ENCODE measurements at regions not wholly inside any gene's neighbourhood (a gene's known extent, or its start where the extent isn't known, plus 50 kb on each side); places are given as distances from the start of the nearest gene placed in this dataset.

DNA sequence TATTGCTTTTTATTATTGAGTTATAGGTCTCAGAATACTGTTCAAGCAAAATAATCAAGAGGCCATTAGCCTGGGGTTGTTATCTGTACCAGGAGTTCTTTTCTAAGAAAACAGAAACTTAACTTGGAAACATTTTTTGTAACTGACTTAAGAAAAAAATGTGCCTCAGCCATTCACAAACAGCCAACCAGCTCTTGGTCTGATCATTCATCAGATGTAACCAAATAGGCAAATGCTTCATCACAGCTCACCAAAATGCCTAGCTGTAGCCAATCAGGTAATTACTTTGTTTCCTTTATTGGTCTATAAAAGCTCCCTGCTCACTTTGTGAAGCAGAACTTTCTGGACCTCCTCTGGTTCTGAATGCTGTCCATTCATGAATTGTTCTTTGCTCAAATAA is 387.7 kb downstream of the FAT4 start:
- TF ChIP-seq, protein P1, sequence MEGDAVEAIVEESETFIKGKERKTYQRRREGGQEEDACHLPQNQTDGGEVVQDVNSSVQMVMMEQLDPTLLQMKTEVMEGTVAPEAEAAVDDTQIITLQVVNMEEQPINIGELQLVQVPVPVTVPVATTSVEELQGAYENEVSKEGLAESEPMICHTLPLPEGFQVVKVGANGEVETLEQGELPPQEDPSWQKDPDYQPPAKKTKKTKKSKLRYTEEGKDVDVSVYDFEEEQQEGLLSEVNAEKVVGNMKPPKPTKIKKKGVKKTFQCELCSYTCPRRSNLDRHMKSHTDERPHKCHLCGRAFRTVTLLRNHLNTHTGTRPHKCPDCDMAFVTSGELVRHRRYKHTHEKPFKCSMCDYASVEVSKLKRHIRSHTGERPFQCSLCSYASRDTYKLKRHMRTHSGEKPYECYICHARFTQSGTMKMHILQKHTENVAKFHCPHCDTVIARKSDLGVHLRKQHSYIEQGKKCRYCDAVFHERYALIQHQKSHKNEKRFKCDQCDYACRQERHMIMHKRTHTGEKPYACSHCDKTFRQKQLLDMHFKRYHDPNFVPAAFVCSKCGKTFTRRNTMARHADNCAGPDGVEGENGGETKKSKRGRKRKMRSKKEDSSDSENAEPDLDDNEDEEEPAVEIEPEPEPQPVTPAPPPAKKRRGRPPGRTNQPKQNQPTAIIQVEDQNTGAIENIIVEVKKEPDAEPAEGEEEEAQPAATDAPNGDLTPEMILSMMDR (IDR thresholded peaks at IDR 0.05; ENCODE audit: low read depth, low read length), result no peak
- no peak for TF ChIP-seq EZH2phosphoT487 (IDR thresholded peaks at IDR 0.05; ENCODE audit: low read depth)
